ENCODE measurements at regions not wholly inside any gene's neighbourhood (a gene's known extent, or its start where the extent isn't known, plus 50 kb on each side); places are given as distances from the start of the nearest gene placed in this dataset.

DNA sequence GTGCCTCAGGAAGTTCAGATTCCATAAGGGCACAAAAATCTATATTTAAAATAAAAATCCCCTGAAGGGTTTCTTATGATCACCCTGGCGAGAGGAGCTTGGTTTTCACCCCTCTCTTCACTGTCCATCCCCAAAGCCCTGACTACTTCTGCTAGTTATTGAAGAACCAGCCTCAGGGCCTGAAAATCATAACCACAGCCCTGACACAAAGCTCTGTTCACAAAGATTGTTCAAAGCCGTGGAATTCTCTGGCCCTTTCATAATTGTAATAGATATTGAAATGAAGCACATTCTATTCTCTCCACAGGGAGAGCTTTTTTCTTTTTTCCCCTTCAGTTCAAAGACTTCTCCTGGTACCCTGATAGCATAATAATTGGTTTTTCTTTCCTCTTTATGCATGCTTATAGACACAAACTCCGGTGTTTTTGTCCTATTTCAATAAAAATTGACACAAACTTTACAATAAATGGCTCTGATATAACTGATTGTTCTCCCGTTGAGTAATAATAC, 343.8 kb downstream of the CAAP1 start:
- TF ChIP-seq, protein P1, sequence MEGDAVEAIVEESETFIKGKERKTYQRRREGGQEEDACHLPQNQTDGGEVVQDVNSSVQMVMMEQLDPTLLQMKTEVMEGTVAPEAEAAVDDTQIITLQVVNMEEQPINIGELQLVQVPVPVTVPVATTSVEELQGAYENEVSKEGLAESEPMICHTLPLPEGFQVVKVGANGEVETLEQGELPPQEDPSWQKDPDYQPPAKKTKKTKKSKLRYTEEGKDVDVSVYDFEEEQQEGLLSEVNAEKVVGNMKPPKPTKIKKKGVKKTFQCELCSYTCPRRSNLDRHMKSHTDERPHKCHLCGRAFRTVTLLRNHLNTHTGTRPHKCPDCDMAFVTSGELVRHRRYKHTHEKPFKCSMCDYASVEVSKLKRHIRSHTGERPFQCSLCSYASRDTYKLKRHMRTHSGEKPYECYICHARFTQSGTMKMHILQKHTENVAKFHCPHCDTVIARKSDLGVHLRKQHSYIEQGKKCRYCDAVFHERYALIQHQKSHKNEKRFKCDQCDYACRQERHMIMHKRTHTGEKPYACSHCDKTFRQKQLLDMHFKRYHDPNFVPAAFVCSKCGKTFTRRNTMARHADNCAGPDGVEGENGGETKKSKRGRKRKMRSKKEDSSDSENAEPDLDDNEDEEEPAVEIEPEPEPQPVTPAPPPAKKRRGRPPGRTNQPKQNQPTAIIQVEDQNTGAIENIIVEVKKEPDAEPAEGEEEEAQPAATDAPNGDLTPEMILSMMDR (IDR thresholded peaks at IDR 0.05; ENCODE audit: low read length) = no peak
- no peak for TF ChIP-seq EZH2 (IDR thresholded peaks at IDR 0.05; ENCODE audit: borderline replicate concordance, low read length)
